Neural progenitor cell (in vitro differentiated cells): ENCODE measurements at regions not wholly inside any gene's neighbourhood (a gene's known extent, or its start where the extent isn't known, plus 50 kb on each side); places are given as distances from the start of the nearest gene placed in this dataset.

Experiments used
- DNase-seq: peaks from one replicate; pipeline ENCODE4 v3.0.0-alpha.2; 2016; ENCODE audit warnings: low spot score
- H2AFZ ChIP-seq: fragments of 200-600 bp; sonication (generic); replicated peaks from 2 replicates; pipeline ENCODE4 v1.6.1; 2016; ENCODE audit warnings: antibody characterized with exemption
- H3F3A ChIP-seq: fragments of 200-600 bp; sonication (generic); 2 replicates; pipeline ENCODE4 v1.6.1; 2016; ENCODE audit warnings: antibody characterized with exemption, low read depth
- H3K27ac ChIP-seq: fragments of 200-600 bp; sonication (generic); 2 replicates; pipeline ENCODE4 v1.5.1; 2016; ENCODE audit warnings: mild to moderate bottlenecking
- H3K27me3 ChIP-seq: fragments of 200-600 bp; sonication (generic); 2 replicates; pipeline ENCODE4 v1.6.1; 2016; ENCODE audit warnings: mild to moderate bottlenecking, moderate library complexity
- H3K36me3 ChIP-seq: fragments of 200-600 bp; sonication (generic); 2 replicates; pipeline ENCODE4 v1.5.1; 2016
- H3K4me1 ChIP-seq: fragments of 200-600 bp; sonication (generic); 2 replicates; pipeline ENCODE4 v1.6.1; 2016; ENCODE audit warnings: mixed run types
- H3K4me2 ChIP-seq: fragments of 200-600 bp; sonication (generic); 2 replicates; pipeline ENCODE4 v1.6.1; 2016
- H3K4me3 ChIP-seq: fragments of 200-600 bp; sonication (generic); 2 replicates; pipeline ENCODE4 v1.5.1; 2016
- H3K79me2 ChIP-seq: fragments of 200-600 bp; sonication (generic); 2 replicates; pipeline ENCODE4 v1.6.1; 2016; ENCODE audit warnings: low read depth
- H3K9ac ChIP-seq: fragments of 200-600 bp; sonication (generic); 2 replicates; pipeline ENCODE4 v1.6.1; 2016
- H3K9me3 ChIP-seq: fragments of 200-600 bp; sonication (generic); 2 replicates; pipeline ENCODE4 v1.5.1; 2016; ENCODE audit warnings: low read depth
- H4K20me1 ChIP-seq: fragments of 200-600 bp; sonication (generic); 2 replicates; pipeline ENCODE4 v1.6.1; 2016; ENCODE audit warnings: low read depth
- H3K27ac Mint-ChIP-seq: 3 replicates; pipeline ENCODE4 v1.8.0; 2021; ENCODE audit warnings: mixed read lengths
- H3K27me3 Mint-ChIP-seq: 2 replicates; pipeline ENCODE4 v1.8.0; 2022; ENCODE audit warnings: low read depth, mild to moderate bottlenecking, inconsistent platforms, moderate library complexity, mixed read lengths; ENCODE audit not compliant: insufficient read depth
- H3K36me3 Mint-ChIP-seq: 3 replicates; pipeline ENCODE4 v1.8.0; 2021; ENCODE audit warnings: mixed read lengths
- H3K4me1 Mint-ChIP-seq: 3 replicates; pipeline ENCODE4 v1.8.0; 2021; ENCODE audit warnings: mixed read lengths
- H3K4me3 Mint-ChIP-seq: 3 replicates; pipeline ENCODE4 v1.8.0; 2021; ENCODE audit warnings: mild to moderate bottlenecking, moderate library complexity, mixed read lengths
- H3K9me3 Mint-ChIP-seq: 3 replicates; pipeline ENCODE4 v1.8.0; 2020; ENCODE audit warnings: mixed read lengths
- EZH2 ChIP-seq: fragments of 200-600 bp; sonication (generic); IDR thresholded peaks from 2 replicates; pipeline ENCODE4 v1.6.1; 2017; ENCODE audit warnings: antibody characterized with exemption, mild to moderate bottlenecking, moderate library complexity
- EZH2phosphoT487 ChIP-seq: fragments of 200-600 bp; sonication (generic); IDR thresholded peaks from 2 replicates; pipeline ENCODE4 v1.6.1; 2017; ENCODE audit warnings: antibody characterized with exemption
- TF ChIP-seq, protein P1 (sequence below): fragments of 200-600 bp; sonication (generic); IDR thresholded peaks from 2 replicates; pipeline ENCODE4 v1.5.1; 2017; ENCODE audit warnings: antibody characterized with exemption, mild to moderate bottlenecking

- H3K9me3 Mint-ChIP-seq, result no peaks in the 10 kb centered on the region
- H2AFZ ChIP-seq, result no peak overlapping the region
- TF ChIP-seq, protein P1, sequence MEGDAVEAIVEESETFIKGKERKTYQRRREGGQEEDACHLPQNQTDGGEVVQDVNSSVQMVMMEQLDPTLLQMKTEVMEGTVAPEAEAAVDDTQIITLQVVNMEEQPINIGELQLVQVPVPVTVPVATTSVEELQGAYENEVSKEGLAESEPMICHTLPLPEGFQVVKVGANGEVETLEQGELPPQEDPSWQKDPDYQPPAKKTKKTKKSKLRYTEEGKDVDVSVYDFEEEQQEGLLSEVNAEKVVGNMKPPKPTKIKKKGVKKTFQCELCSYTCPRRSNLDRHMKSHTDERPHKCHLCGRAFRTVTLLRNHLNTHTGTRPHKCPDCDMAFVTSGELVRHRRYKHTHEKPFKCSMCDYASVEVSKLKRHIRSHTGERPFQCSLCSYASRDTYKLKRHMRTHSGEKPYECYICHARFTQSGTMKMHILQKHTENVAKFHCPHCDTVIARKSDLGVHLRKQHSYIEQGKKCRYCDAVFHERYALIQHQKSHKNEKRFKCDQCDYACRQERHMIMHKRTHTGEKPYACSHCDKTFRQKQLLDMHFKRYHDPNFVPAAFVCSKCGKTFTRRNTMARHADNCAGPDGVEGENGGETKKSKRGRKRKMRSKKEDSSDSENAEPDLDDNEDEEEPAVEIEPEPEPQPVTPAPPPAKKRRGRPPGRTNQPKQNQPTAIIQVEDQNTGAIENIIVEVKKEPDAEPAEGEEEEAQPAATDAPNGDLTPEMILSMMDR, result no peak
- TF ChIP-seq EZH2, result no peak
- TF ChIP-seq EZH2phosphoT487, result no peak
- no peaks in the 10 kb centered on the region for H3K36me3 ChIP-seq
- H3K27me3 ChIP-seq, result no peaks in the 10 kb centered on the region
- H3K4me1 ChIP-seq, result peaks cover 9% of the 10 kb centered on the region
- no peak for DNase-seq
- peaks cover 16% of the 10 kb centered on the region for H3K4me1 Mint-ChIP-seq
- no peaks in the 10 kb centered on the region for H3K79me2 ChIP-seq
- no peaks in the 10 kb centered on the region for H4K20me1 ChIP-seq
- H3K9ac ChIP-seq, result no peak overlapping the region
- H3K4me3 ChIP-seq, result no peak overlapping the region
- no peak overlapping the region for H3K27ac Mint-ChIP-seq
- H3F3A ChIP-seq, result no peaks in the 10 kb centered on the region
- H3K9me3 ChIP-seq, result no peaks in the 10 kb centered on the region
- H3K27ac ChIP-seq, result no peak overlapping the region
- no peak overlapping the region for H3K4me3 Mint-ChIP-seq
- H3K27me3 Mint-ChIP-seq, result no peaks in the 10 kb centered on the region
- no peak overlapping the region for H3K4me2 ChIP-seq
- no peaks in the 10 kb centered on the region for H3K36me3 Mint-ChIP-seq
Measured at GRCh38 chr15:31781261-31781660, 249.1 kb upstream of the CHRNA7 start.

GRCh38 chr15:31782016-31782783 lies 248.1 kb upstream of the CHRNA7 start:
- Histone ChIP-seq H2AFZ (no peak overlapping the region), H4K20me1 (no peaks in the 10 kb centered on the region), H3K27ac (no peak overlapping the region), H3K4me1 (peaks cover 9% of the 10 kb centered on the region), H3K79me2 (no peaks in the 10 kb centered on the region), H3F3A (no peaks in the 10 kb centered on the region), H3K9ac (no peak overlapping the region), H3K9me3 (no peaks in the 10 kb centered on the region), H3K36me3 (no peaks in the 10 kb centered on the region), H3K27me3 (no peaks in the 10 kb centered on the region), H3K4me3 (no peak overlapping the region), H3K4me2 (no peak overlapping the region)
- H3K36me3 Mint-ChIP-seq, result no peaks in the 10 kb centered on the region
- H3K27ac Mint-ChIP-seq, result no peak overlapping the region
- peaks cover 16% of the 10 kb centered on the region for H3K4me1 Mint-ChIP-seq
- no peak overlapping the region for H3K4me3 Mint-ChIP-seq
- TF ChIP-seq EZH2 (no peak), EZH2phosphoT487 (no peak)
- TF ChIP-seq, protein P1, result no peak
- DNase-seq, result no peak
- H3K9me3 Mint-ChIP-seq, result no peaks in the 10 kb centered on the region
- no peaks in the 10 kb centered on the region for H3K27me3 Mint-ChIP-seq

- Histone ChIP-seq H3K4me1 (peaks cover 9% of the 10 kb centered on the region), H3K4me2 (no peak overlapping the region), H3K27me3 (no peaks in the 10 kb centered on the region), H2AFZ (no peak overlapping the region), H4K20me1 (no peaks in the 10 kb centered on the region), H3K4me3 (no peak overlapping the region), H3F3A (no peaks in the 10 kb centered on the region), H3K79me2 (no peaks in the 10 kb centered on the region), H3K9ac (no peak overlapping the region), H3K9me3 (no peaks in the 10 kb centered on the region), H3K27ac (no peak overlapping the region), H3K36me3 (no peaks in the 10 kb centered on the region)
- Mint-ChIP-seq H3K9me3 (no peaks in the 10 kb centered on the region), H3K4me3 (no peak overlapping the region), H3K4me1 (peaks cover 16% of the 10 kb centered on the region), H3K27ac (no peak overlapping the region), H3K36me3 (no peaks in the 10 kb centered on the region), H3K27me3 (no peaks in the 10 kb centered on the region)
- peak; percentile 5 for DNase-seq
- TF ChIP-seq EZH2 (no peak), EZH2phosphoT487 (no peak)
- TF ChIP-seq, protein P1, result no peak
Measured at GRCh38 chr15:31782951-31783350, 247.4 kb upstream of the CHRNA7 start.
